ENCODE measurements at regions not wholly inside any gene's neighbourhood (a gene's known extent, or its start where the extent isn't known, plus 50 kb on each side); places are given as distances from the start of the nearest gene placed in this dataset.

GRCh38 chr2:195202163-195202845 is 454.7 kb upstream of the SLC39A10 start (continued):
- TF ChIP-seq POGK (CRISPR knock-in tag; conservative IDR thresholded peaks at IDR 0.05) (no peak), TRIM24 (CRISPR knock-in tag; IDR thresholded peaks at IDR 0.05) (no peak), PRDM15 (CRISPR knock-in tag; IDR thresholded peaks at IDR 0.05) (no peak), KLF12 (CRISPR knock-in tag; IDR thresholded peaks at IDR 0.05; ENCODE audit: borderline replicate concordance) (no peak), ZSCAN29 (CRISPR knock-in tag; conservative IDR thresholded peaks at IDR 0.05) (no peak), ZBTB7A (CRISPR knock-in tag; IDR thresholded peaks at IDR 0.05) (no peak), BCL3 (CRISPR knock-in tag; IDR thresholded peaks at IDR 0.05) (no peak), FOXJ3 (CRISPR knock-in tag; IDR thresholded peaks at IDR 0.05; ENCODE audit: borderline replicate concordance) (no peak), YY1 (IDR thresholded peaks at IDR 0.05; ENCODE audit: insufficient read depth, insufficient replicate concordance, low read depth, low read length) (no peak), PAF1 (CRISPR knock-in tag; IDR thresholded peaks at IDR 0.05) (no peak), RARA (CRISPR knock-in tag; IDR thresholded peaks at IDR 0.05) (no peak), ZNF576 (CRISPR knock-in tag; IDR thresholded peaks at IDR 0.05) (no peak), ZNF331 (CRISPR knock-in tag; IDR thresholded peaks at IDR 0.05) (no peak), FIP1L1 (IDR thresholded peaks at IDR 0.05; ENCODE audit: borderline replicate concordance, insufficient read depth, low read depth, low read length) (no peak)
